Brain microvascular endothelial cell (primary cell): ENCODE measurements at regions not wholly inside any gene's neighbourhood (a gene's known extent, or its start where the extent isn't known, plus 50 kb on each side); places are given as distances from the start of the nearest gene placed in this dataset.

ENCODE experiments used
- DNase-seq: peaks from one replicate; pipeline ENCODE4 v3.0.0-alpha.2; 2020
- H3K27ac ChIP-seq: fragments of 250-450 bp; sonication (Bioruptor Pico); 2 replicates; pipeline ENCODE4 v1.5.1; 2020; ENCODE audit warnings: mild to moderate bottlenecking, moderate library complexity
- H3K27me3 ChIP-seq: fragments of 250-450 bp; sonication (Bioruptor Pico); replicated peaks from 2 replicates; pipeline ENCODE4 v1.5.1; 2020; ENCODE audit warnings: mild to moderate bottlenecking
- H3K36me3 ChIP-seq: fragments of 250-450 bp; sonication (Bioruptor Pico); replicated peaks from 2 replicates; pipeline ENCODE4 v1.5.1; 2020; ENCODE audit warnings: mild to moderate bottlenecking
- H3K4me3 ChIP-seq: 2 replicates; pipeline ENCODE4 v1.5.1; 2011; ENCODE audit warnings: low read depth, mild to moderate bottlenecking, control low read depth, low read length, moderate library complexity
- in situ Hi-C: cut with HindIII; loops from 2 replicates; pipeline ENCODE4 v1.10.0; 2017; ENCODE audit warnings: low sequenced_read_pairs, low pct_ligation_motif_present
- TF ChIP-seq, protein P1 (sequence below): IDR thresholded peaks from 2 replicates; pipeline ENCODE4 v1.5.1; 2011; ENCODE audit warnings: low read depth, mild to moderate bottlenecking, moderate library complexity, low read length, control low read depth, inconsistent platforms; ENCODE audit errors: missing control alignments

DNA sequence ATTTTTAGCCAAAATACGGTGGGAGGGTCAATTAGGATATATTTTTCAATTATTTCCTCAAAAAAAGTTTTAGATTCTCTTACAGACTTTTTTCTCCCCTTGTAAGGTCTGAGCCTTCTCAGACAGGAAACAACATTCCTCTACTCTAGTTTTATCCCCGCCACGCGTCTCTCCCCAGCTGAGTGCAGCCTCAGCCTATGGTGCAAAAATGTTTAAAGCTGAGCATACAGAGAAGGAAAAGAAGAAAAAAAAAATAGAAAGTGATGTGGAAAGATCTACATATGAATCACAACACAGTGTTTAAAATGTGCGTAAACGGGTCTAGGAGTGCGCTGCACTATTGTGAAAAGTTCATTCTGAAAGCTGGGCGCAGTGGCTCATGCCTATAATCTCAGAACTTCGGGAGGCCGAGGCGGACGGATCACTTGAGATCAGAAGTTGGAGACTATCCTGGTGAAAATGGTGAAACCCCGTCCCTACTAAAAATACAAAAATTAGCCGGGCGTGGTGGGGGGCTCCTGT, 159.0 kb downstream of the TRIM27 start:
- Histone ChIP-seq H3K27me3 (peaks cover 46% of the 10 kb centered on the region), H3K27ac (no peak overlapping the region), H3K4me3 (no peak overlapping the region), H3K36me3 (no peaks in the 10 kb centered on the region)
- in situ Hi-C loops = no loop called here
- TF ChIP-seq, protein P1, sequence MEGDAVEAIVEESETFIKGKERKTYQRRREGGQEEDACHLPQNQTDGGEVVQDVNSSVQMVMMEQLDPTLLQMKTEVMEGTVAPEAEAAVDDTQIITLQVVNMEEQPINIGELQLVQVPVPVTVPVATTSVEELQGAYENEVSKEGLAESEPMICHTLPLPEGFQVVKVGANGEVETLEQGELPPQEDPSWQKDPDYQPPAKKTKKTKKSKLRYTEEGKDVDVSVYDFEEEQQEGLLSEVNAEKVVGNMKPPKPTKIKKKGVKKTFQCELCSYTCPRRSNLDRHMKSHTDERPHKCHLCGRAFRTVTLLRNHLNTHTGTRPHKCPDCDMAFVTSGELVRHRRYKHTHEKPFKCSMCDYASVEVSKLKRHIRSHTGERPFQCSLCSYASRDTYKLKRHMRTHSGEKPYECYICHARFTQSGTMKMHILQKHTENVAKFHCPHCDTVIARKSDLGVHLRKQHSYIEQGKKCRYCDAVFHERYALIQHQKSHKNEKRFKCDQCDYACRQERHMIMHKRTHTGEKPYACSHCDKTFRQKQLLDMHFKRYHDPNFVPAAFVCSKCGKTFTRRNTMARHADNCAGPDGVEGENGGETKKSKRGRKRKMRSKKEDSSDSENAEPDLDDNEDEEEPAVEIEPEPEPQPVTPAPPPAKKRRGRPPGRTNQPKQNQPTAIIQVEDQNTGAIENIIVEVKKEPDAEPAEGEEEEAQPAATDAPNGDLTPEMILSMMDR = no peak
- no peak for DNase-seq

DNA sequence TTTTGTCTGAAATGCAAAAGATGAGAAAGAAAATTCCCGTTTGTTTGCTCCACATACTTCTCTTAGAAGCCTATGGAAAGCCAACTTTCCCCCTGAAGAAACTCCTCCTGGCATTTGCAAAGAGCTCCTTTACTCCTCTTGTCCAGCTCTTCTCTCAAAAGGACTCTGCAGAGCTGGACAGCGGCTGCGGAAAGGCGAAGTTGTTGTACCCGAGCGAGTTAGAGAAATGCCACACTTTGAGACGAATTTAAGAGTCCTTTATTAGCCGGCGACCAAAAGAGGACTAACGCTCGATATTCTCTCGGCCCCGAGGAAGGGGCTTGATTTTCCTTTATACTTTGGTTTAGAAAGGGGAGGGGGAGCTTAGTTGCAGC, 157.8 kb downstream of the TRIM27 start:
- H3K4me3 ChIP-seq = no peak overlapping the region
- no peak for DNase-seq
- no peaks in the 10 kb centered on the region for H3K36me3 ChIP-seq
- H3K27ac ChIP-seq = no peak overlapping the region
- in situ Hi-C loops = no loop called here
- TF ChIP-seq, protein P1 = no peak
- peaks cover 57% of the 10 kb centered on the region for H3K27me3 ChIP-seq

DNA sequence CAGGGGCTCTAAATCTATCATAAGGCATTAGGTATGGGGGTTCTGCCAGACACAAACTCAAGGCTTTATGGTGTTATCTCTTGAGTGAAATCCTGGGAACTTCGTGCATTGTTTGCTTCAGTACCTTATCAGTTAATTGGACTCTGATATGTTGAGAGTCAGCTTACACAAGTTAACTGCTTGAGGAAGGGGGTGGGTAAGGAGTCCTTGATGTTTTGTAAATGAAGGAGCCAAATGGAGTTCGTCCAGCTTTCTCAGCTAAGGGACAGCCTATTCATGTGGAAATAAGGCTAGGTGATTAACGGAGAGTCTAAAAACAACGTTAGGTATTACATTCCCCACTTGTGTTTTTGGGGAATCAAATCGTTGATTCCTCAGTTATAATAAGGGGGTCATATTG, 157.4 kb downstream of the TRIM27 start:
- H3K27me3 ChIP-seq = peaks cover 61% of the 10 kb centered on the region
- no peak overlapping the region for H3K4me3 ChIP-seq
- no peak overlapping the region for H3K27ac ChIP-seq
- in situ Hi-C loops = no loop called here
- DNase-seq = no peak
- TF ChIP-seq, protein P1 = no peak
- no peaks in the 10 kb centered on the region for H3K36me3 ChIP-seq

DNA sequence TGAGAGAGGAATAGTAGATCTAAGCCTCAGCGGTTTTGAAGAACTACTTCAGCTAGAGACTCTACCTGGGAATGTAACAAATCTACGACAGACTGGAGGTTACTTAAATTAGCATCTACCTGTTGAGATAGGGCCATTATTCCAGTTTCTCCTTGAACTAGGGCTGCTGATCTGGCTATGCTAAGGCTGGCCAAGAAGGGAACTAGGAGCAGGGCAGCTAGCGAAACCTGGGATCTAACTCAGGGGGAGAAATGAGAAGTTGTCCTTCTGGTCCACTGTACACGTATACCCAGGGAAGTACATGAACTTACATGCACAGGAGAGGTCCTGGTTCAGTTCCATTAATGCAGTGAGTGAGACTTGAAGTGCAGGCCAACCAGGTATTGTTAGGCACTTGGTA, 156.7 kb downstream of the TRIM27 start:
- in situ Hi-C loops = no loop called here
- Histone ChIP-seq H3K36me3 (no peaks in the 10 kb centered on the region), H3K27me3 (peaks cover 68% of the 10 kb centered on the region), H3K27ac (no peak overlapping the region), H3K4me3 (no peak overlapping the region)
- TF ChIP-seq, protein P1 = no peak
- no peak for DNase-seq

DNA sequence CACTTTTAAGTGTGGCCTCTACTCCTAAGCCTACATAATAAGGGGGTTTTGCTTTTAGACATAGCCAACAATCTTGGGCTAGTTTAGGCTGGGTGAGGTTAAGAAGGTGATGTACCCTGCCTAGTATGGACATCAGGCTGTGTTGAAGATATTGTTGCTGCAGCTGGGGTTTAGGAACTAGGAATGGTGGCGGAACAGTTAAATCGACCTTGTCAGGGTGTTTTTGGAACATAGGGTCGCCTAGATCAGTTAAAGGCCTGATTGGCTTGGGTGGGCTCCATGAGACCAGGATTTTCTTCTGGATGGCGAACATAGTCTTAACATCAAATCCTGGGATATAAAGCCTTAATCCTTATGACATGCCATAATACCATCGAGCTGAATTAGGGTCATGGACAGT, 156.1 kb downstream of the TRIM27 start:
- H3K36me3 ChIP-seq = no peaks in the 10 kb centered on the region

More for the DNA sequence above, 156.1 kb downstream of the TRIM27 start:
- in situ Hi-C loops = no loop called here
- H3K27ac ChIP-seq = no peak overlapping the region
- H3K27me3 ChIP-seq = peaks cover 74% of the 10 kb centered on the region
- H3K4me3 ChIP-seq = no peak overlapping the region
- TF ChIP-seq, protein P1 = no peak
- DNase-seq = no peak
